Posterior vena cava (tissue), 2 donors: ENCODE measurements at regions not wholly inside any gene's neighbourhood (a gene's known extent, or its start where the extent isn't known, plus 50 kb on each side); places are given as distances from the start of the nearest gene placed in this dataset.

ENCODE experiments used
- DNase-seq: peaks from one replicate; pipeline ENCODE4 v3.0.0-alpha.2; 2020; ENCODE audit warnings: low spot score
- intact Hi-C, 2 donors: fragments of 100-400 bp; cut with DNase I; formaldehyde crosslinking; loops; one replicate each; pipeline versions ENCODE4 v1.14.1 to v1.14.2; 2022 to 2023
- donor health status: DM: yes; HTN: yes; CAD: no.
- donor health status: DM: yes; HTN: yes; CAD: no.

GRCh38 chr10:124225029-124225466, 131.7 kb upstream of the CHST15 start:
- intact Hi-C loops: no loop called here
- no peak for DNase-seq

- intact Hi-C loops: no loop called here
- no peak for DNase-seq
Observed at GRCh38 chr10:124224331-124225028, 131.1 kb upstream of the CHST15 start.

- no peak for DNase-seq
Observed at GRCh38 chr10:124223711-124224085, 130.3 kb upstream of the CHST15 start.

GRCh38 chr10:124222988-124223710, 129.8 kb upstream of the CHST15 start:
- intact Hi-C loops: no loop called here
- no peak for DNase-seq

More at GRCh38 chr10:124223711-124224085, 130.3 kb upstream of the CHST15 start:
- intact Hi-C loops: no loop called here

- intact Hi-C loops: no loop called here
- no peak for DNase-seq
Observed at GRCh38 chr10:124222318-124222987, 129.1 kb upstream of the CHST15 start.

- DNase-seq: no peak
Observed at GRCh38 chr10:124221356-124222317, 128.2 kb upstream of the CHST15 start.

GRCh38 chr10:124220971-124221355, 127.6 kb upstream of the CHST15 start:
- intact Hi-C loops: no loop called here
- no peak for DNase-seq

More at GRCh38 chr10:124221356-124222317, 128.2 kb upstream of the CHST15 start:
- intact Hi-C loops: no loop called here

DNA sequence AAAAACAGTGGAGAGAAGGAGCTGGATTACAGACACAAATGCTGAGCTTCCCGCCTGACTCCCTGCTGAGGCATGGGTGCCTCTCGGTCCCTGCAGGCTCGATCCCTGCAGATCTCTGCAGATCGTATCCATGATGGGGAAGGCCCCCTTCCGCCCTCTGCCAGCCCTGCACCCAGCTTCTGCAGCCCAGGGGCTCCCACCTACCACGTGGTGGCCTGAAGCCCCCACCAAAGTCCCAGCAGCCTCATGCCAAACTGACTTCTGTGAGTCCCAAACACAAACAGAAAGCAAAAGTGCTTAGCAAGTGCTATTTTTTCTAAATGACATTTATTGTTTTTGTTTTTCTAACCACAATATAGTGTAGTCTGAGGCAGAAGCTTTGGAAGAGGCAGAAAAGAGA, 127.1 kb upstream of the CHST15 start:
- DNase-seq: no peak
- intact Hi-C loops: no loop called here

- intact Hi-C loops: loop anchor here in 1 of 2 donors (5.0 kb wide), 1 partner anchor 1323 kb away; no protein-coding TSS in a partner anchor
- DNase-seq: no peak
Observed at GRCh38 chr10:124219655-124220054, 126.3 kb upstream of the CHST15 start.

DNA sequence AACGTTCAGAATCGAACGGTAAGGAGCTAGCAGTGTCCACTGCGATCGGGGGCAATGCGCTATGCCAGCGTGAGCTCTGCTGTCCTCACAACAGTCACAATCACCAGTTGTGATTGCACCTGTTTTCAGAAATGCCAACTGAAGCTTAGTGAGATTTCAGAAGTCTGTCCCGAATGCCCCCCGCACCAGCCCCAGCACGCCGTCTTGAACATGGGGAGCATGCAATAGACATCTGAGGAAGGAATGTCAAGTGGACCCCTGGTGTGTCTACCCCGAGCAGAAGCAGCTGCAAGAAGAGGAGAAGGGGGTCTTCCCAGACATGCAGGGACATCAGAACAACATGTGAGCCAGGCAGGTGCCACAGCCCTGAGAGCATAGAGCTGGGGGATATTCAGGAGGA, 125.7 kb upstream of the CHST15 start:
- intact Hi-C loops: loop anchor here in 1 of 2 donors (5.0 kb wide), 1 partner anchor 1323 kb away; no protein-coding TSS in a partner anchor
- no peak for DNase-seq

GRCh38 chr10:124217906-124218804, 124.8 kb upstream of the CHST15 start:
- DNase-seq: no peak
- intact Hi-C loops: loop anchor here in 1 of 2 donors (5.0 kb wide), 1 partner anchor 1324 kb away; no protein-coding TSS in a partner anchor

GRCh38 chr10:124217031-124217430, 123.6 kb upstream of the CHST15 start:
- intact Hi-C loops: loop anchor here in 1 of 2 donors (5.0 kb wide), 1 partner anchor 1325 kb away; no protein-coding TSS in a partner anchor
- DNase-seq: no peak

DNA sequence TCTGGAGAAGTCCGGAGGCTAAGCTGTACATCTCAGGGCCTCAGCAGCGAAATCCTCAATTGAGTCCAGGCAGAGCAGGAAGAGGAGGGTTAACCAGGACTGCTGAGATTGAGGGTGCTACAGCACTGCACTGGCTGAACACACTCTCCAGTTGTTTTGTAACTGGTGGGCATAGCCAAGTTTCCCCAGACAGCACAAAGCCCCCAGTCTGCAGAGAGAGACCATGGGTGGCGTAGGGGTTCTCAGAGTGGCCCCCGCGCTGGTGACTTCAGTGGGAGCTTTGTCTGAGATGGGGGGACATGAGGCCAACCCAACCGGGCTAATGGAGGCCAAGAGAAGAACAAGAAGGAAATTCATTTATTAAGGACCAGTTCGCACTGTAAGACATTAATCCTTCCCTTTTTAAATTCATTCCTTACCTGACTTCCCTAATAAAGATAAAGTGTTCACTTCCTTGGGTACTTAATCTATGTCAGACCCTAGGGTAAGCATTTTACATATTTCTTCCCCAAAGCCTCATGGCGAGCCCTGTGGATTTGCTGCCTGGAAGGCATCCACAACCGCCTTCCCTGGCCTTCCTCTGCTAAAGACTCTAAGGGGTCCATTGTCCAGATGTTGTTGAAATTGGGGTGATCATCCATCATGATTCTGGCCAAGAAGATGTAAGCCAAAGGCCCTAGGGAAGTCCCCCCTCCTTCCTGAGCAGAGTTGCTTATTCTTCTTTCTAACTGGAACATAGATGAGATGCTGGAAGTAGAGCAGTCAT, 121.4 kb upstream of the CHST15 start:
- no peak for DNase-seq
- intact Hi-C loops: loop anchor here in 1 of 2 donors (5.0 kb wide), 1 partner anchor 1328 kb away; no protein-coding TSS in a partner anchor

GRCh38 chr10:124213899-124214510, 120.6 kb upstream of the CHST15 start:
- no peak for DNase-seq
- intact Hi-C loops: no loop called here

- no peak for DNase-seq
- intact Hi-C loops: no loop called here
Observed at GRCh38 chr10:124213471-124213870, 120.1 kb upstream of the CHST15 start.

DNA sequence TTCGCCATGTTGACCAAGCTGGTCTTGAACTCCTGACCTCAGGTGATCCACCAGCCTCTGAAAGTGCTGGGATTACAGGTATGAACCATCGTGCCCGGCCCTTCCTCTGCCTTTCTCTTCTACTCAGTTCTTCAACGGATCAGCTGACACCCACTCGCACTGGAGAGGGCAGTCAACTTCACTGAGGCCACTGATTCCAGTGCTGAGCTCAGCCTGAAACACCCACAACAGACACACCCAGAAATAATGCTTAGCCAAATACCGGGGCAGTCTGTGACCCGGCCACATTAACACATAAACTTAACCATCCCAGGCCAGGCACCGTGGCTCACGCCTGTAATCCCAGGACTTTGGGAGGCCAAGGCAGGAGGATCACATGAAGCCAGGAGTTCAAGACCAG, 119.3 kb upstream of the CHST15 start:
- no peak for DNase-seq
- intact Hi-C loops: no loop called here

GRCh38 chr10:124211921-124212320, 118.5 kb upstream of the CHST15 start:
- intact Hi-C loops: no loop called here
- DNase-seq: no peak
